ENCODE measurements at regions not wholly inside any gene's neighbourhood (a gene's known extent, or its start where the extent isn't known, plus 50 kb on each side); places are given as distances from the start of the nearest gene placed in this dataset.

- no peak for DNase-seq (ENCODE audit: low read depth, low spot score)
Measured at GRCh38 chr17:77439189-77440018, 298.6 kb downstream of the SEC14L1 start.

GRCh38 chr17:77440560-77440981 lies 299.8 kb downstream of the SEC14L1 start:
- DNase-seq (ENCODE audit: low read depth, low spot score), result no peak

GRCh38 chr17:77441130-77441920 lies 300.6 kb downstream of the SEC14L1 start:
- no peak for DNase-seq (ENCODE audit: low read depth, low spot score)

- no peak for DNase-seq (ENCODE audit: low read depth, low spot score)
Measured at GRCh38 chr17:77441940-77442339, 301.2 kb downstream of the SEC14L1 start.

GRCh38 chr17:77442976-77443747 lies 302.4 kb downstream of the SEC14L1 start:
- no peak for DNase-seq (ENCODE audit: low read depth, low spot score)

- no peak for DNase-seq (ENCODE audit: low read depth, low spot score)
Measured at GRCh38 chr17:77443748-77444260, 303.0 kb downstream of the SEC14L1 start.

- DNase-seq (ENCODE audit: low read depth, low spot score), result no peak
Measured at GRCh38 chr17:77444628-77444983, 303.8 kb downstream of the SEC14L1 start.

- no peak for DNase-seq (ENCODE audit: low read depth, low spot score)
Measured at GRCh38 chr17:77444984-77445759, 304.4 kb downstream of the SEC14L1 start.

- DNase-seq (ENCODE audit: low read depth, low spot score), result no peak
Measured at GRCh38 chr17:77445760-77446532, 305.2 kb downstream of the SEC14L1 start.

GRCh38 chr17:77446940-77447634 lies 306.3 kb downstream of the SEC14L1 start:
- DNase-seq (ENCODE audit: low read depth, low spot score), result no peak

- DNase-seq (ENCODE audit: low read depth, low spot score), result no peak
Measured at GRCh38 chr17:77449373-77449907, 308.7 kb downstream of the SEC14L1 start.

- DNase-seq (ENCODE audit: low read depth, low spot score), result peak; percentile 92
Measured at GRCh38 chr17:77449908-77450741, 309.4 kb downstream of the SEC14L1 start.

GRCh38 chr17:77450742-77451244 lies 310.0 kb downstream of the SEC14L1 start:
- DNase-seq (ENCODE audit: low read depth, low spot score), result peak; percentile 63

GRCh38 chr17:77451245-77451893 lies 310.6 kb downstream of the SEC14L1 start:
- peak; percentile 94 for DNase-seq (ENCODE audit: low read depth, low spot score)

- peak; percentile 89 for DNase-seq (ENCODE audit: low read depth, low spot score)
Measured at GRCh38 chr17:77451894-77452852, 311.4 kb downstream of the SEC14L1 start.

GRCh38 chr17:77453613-77454241 lies 313.0 kb downstream of the SEC14L1 start:
- peak; percentile 69 for DNase-seq (ENCODE audit: low read depth, low spot score)

All from ELF-1 (cell line).